Osteocyte (in vitro differentiated cells): ENCODE measurements at regions not wholly inside any gene's neighbourhood (a gene's known extent, or its start where the extent isn't known, plus 50 kb on each side); places are given as distances from the start of the nearest gene placed in this dataset.

ENCODE experiments used
- DNase-seq: peaks from one replicate; pipeline ENCODE4 v3.0.0; 2021; ENCODE audit warnings: mixed read lengths; ENCODE audit not compliant: unreplicated experiment; ENCODE audit errors: extremely low spot score
- H3K27ac Mint-ChIP-seq: one replicate; pipeline ENCODE4 v1.8.0; 2021; ENCODE audit warnings: mild to moderate bottlenecking, mixed read lengths; ENCODE audit not compliant: unreplicated experiment
- H3K27me3 Mint-ChIP-seq: one replicate; pipeline ENCODE4 v1.8.0; 2021; ENCODE audit warnings: mixed read lengths; ENCODE audit not compliant: unreplicated experiment
- H3K36me3 Mint-ChIP-seq: one replicate; pipeline ENCODE4 v1.8.0; 2021; ENCODE audit warnings: mixed read lengths; ENCODE audit not compliant: unreplicated experiment
- H3K4me1 Mint-ChIP-seq: one replicate; pipeline ENCODE4 v1.8.0; 2021; ENCODE audit warnings: mixed read lengths; ENCODE audit not compliant: unreplicated experiment
- H3K4me3 Mint-ChIP-seq: one replicate; pipeline ENCODE4 v1.8.0; 2021; ENCODE audit warnings: mild to moderate bottlenecking, moderate library complexity, mixed read lengths; ENCODE audit not compliant: unreplicated experiment
- H3K9me3 Mint-ChIP-seq: one replicate; pipeline ENCODE4 v1.8.0; 2021; ENCODE audit warnings: mixed read lengths; ENCODE audit not compliant: unreplicated experiment
- CTCF ChIP-seq: fragments of 200-600 bp; sonication (generic); IDR thresholded peaks from 2 replicates; pipeline ENCODE4 v1.5.0; 2021; ENCODE audit warnings: antibody characterized with exemption, mild to moderate bottlenecking, moderate library complexity

DNA sequence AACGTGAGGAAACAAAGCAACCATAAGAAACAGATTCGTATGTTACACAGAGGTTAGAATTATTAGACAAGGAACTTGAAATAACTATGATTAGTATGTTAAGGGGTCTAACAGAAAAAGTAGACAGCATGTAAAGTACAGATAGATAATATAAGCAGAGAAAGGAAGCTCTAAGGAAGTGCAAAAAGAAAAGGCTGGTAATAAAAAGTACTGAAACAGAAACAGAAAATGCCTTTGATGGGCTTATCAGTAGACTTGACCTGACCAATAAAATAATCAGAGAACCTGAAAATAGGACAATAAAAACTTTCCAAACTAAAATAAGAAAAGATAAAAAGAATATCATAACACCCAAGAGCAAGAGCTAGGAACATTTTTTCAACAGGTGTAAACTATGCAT, 225.8 kb downstream of the RND3 start:
- H3K4me1 Mint-ChIP-seq, result peaks cover 16% of the 10 kb centered on the region
- no peak overlapping the region for H3K4me3 Mint-ChIP-seq
- H3K27me3 Mint-ChIP-seq, result no peaks in the 10 kb centered on the region
- peaks cover 2% of the 10 kb centered on the region for H3K36me3 Mint-ChIP-seq
- no peak for DNase-seq
- H3K9me3 Mint-ChIP-seq, result peaks cover 11% of the 10 kb centered on the region
- no peak overlapping the region for H3K27ac Mint-ChIP-seq
- TF ChIP-seq CTCF, result no peak

GRCh38 chr2:150260636-150261035, 226.8 kb downstream of the RND3 start:
- Mint-ChIP-seq H3K27ac (no peak overlapping the region), H3K4me1 (peaks cover 27% of the 10 kb centered on the region), H3K36me3 (peaks cover 2% of the 10 kb centered on the region), H3K9me3 (peaks cover 11% of the 10 kb centered on the region), H3K27me3 (no peaks in the 10 kb centered on the region), H3K4me3 (no peak overlapping the region)
- no peak for TF ChIP-seq CTCF
- DNase-seq, result no peak

GRCh38 chr2:150259746-150260145, 227.7 kb downstream of the RND3 start:
- TF ChIP-seq CTCF, result no peak
- peak overlapping the region; percentile 19 for H3K27ac Mint-ChIP-seq
- no peaks in the 10 kb centered on the region for H3K27me3 Mint-ChIP-seq
- H3K9me3 Mint-ChIP-seq, result peaks cover 11% of the 10 kb centered on the region
- peaks cover 36% of the 10 kb centered on the region for H3K4me1 Mint-ChIP-seq
- no peak overlapping the region for H3K4me3 Mint-ChIP-seq
- H3K36me3 Mint-ChIP-seq, result peaks cover 2% of the 10 kb centered on the region
- DNase-seq, result no peak

GRCh38 chr2:150258781-150259307, 228.6 kb downstream of the RND3 start:
- Mint-ChIP-seq H3K9me3 (peaks cover 11% of the 10 kb centered on the region), H3K4me1 (peaks cover 38% of the 10 kb centered on the region), H3K27ac (no peak overlapping the region), H3K36me3 (peaks cover 2% of the 10 kb centered on the region), H3K27me3 (no peaks in the 10 kb centered on the region), H3K4me3 (no peak overlapping the region)
- DNase-seq, result no peak
- TF ChIP-seq CTCF, result no peak

DNA sequence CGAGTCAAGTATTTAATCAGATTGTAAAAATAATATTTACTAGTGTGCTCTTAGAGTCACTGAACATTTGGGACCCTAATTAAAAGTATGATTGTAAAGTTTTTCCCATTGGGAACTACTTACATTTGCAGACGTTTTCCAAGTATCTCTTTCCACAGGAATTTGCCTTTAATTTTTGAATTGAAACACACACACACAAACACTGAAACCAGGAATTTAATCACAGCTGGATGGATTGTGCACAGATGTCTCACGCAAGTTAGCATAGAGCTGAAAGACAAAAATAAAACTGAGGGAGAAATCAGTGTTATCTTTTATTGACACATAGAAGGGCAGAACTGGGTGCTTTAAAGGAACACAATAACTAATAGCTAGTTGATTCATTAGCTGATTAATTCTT, 230.7 kb downstream of the RND3 start:
- no peak overlapping the region for H3K4me3 Mint-ChIP-seq
- no peak overlapping the region for H3K27ac Mint-ChIP-seq

More for the DNA sequence above, 230.7 kb downstream of the RND3 start:
- peaks cover 48% of the 10 kb centered on the region for H3K4me1 Mint-ChIP-seq
- DNase-seq, result no peak
- no peak for TF ChIP-seq CTCF
- H3K9me3 Mint-ChIP-seq, result peaks cover 4% of the 10 kb centered on the region
- peaks cover under 1% of the 10 kb centered on the region for H3K36me3 Mint-ChIP-seq
- no peaks in the 10 kb centered on the region for H3K27me3 Mint-ChIP-seq
